ENCODE measurements at regions not wholly inside any gene's neighbourhood (a gene's known extent, or its start where the extent isn't known, plus 50 kb on each side); places are given as distances from the start of the nearest gene placed in this dataset.

- TF ChIP-seq CTCF (IDR thresholded peaks at IDR 0.05) (no peak), EP300 (IDR thresholded peaks at IDR 0.05) (no peak)
These were observed 69.1 kb downstream of the RGS12 start for GRCh38 chr4:3361896-3362295.
